Esophagus squamous epithelium (tissue), 5 donors: ENCODE measurements at regions not wholly inside any gene's neighbourhood (a gene's known extent, or its start where the extent isn't known, plus 50 kb on each side); places are given as distances from the start of the nearest gene placed in this dataset.

Source experiments
- DNase-seq: peaks from one replicate; lab custom pipeline; 2025; lab: John Stamatoyannopoulos, UW
- H3K27ac ChIP-seq, 4 donors: fragments of 200-600 bp; sonication (generic); one replicate each; pipeline ENCODE4 v1.5.1; 2016 to 2019; ENCODE audit warnings: mild to moderate bottlenecking in 1 of 4
- H3K27me3 ChIP-seq, 4 donors: fragments of 200-600 bp; sonication (generic); 1 replicate in 3 of 4; 2 replicates in 1 of 4; pipeline versions ENCODE4 v1.5.1 to v1.6.0; 2017 to 2021; ENCODE audit warnings: antibody characterized with exemption in 1 of 4
- H3K36me3 ChIP-seq, 3 donors: fragments of 200-600 bp; sonication (generic); one replicate each; pipeline ENCODE4 v1.5.1; 2016 to 2019
- H3K4me1 ChIP-seq, 3 donors: fragments of 200-600 bp; sonication (generic); one replicate each; pipeline ENCODE4 v1.5.1; 2017 to 2019
- H3K4me3 ChIP-seq, 4 donors: fragments of 200-600 bp; sonication (generic); 1 replicate in 3 of 4; 2 replicates in 1 of 4; pipeline ENCODE4 v1.5.1; 2016 to 2019; ENCODE audit warnings: mild to moderate bottlenecking in 2 of 4, moderate library complexity in 1 of 4
- H3K9me3 ChIP-seq, 3 donors: fragments of 200-600 bp; sonication (generic); one replicate each; pipeline ENCODE4 v1.5.1; 2016 to 2019
- POLR2A ChIP-seq, 4 donors: fragments of 450-650 bp; IDR thresholded peaks; one replicate each; pipeline ENCODE4 v1.6.1; 2017; ENCODE audit warnings: antibody characterized with exemption in 4 of 4, mild to moderate bottlenecking in 4 of 4, moderate library complexity in 3 of 4
- WGBS, 2 donors: methylation state at CpG; one replicate each; pipeline ENCODE4 v1.1.5; 2018; 5-methylcytosine and 5-hydroxymethylcytosine counted together
- intact Hi-C: fragments of 100-400 bp; cut with DNase I; formaldehyde crosslinking; loops from one replicate; pipeline ENCODE4 v1.15.0; 2022
- TF ChIP-seq, protein P1 (sequence below), 6 experiments: fragments of 450-650 bp in 4 of 6; fragments of 200-600 bp in 2 of 6; sonication (generic) in 2 of 6; IDR thresholded peaks; one replicate each; pipeline ENCODE4 v1.5.1; 2016 to 2019; ENCODE audit warnings: antibody characterized with exemption in 6 of 6, mild to moderate bottlenecking in 4 of 6, moderate library complexity in 4 of 6
- donor health status: DM: yes; HTN: yes; CAD: no.

DNA sequence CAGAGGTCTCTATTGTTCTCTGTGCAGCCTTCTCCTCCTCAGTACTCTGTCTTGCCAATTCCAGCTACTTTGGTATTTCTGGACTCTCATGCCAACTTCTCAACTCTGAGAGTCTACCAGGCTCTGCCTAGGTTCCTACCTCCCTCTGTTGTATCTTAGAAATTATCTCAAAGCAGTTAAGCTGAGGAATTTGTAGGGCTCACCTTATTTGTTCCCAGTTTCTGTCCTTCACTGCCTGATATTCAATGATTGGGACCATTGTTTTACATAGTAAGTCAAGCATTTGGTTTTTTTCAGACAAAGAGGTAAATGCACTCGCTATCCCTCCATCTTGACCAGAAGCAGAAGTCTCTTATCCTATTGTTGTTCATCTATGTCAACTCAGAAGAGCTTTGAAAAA lies 205.0 kb upstream of the PGR start:
- TF ChIP-seq POLR2A (IDR thresholded peaks at IDR 0.05) = no peak
- TF ChIP-seq, protein P1, sequence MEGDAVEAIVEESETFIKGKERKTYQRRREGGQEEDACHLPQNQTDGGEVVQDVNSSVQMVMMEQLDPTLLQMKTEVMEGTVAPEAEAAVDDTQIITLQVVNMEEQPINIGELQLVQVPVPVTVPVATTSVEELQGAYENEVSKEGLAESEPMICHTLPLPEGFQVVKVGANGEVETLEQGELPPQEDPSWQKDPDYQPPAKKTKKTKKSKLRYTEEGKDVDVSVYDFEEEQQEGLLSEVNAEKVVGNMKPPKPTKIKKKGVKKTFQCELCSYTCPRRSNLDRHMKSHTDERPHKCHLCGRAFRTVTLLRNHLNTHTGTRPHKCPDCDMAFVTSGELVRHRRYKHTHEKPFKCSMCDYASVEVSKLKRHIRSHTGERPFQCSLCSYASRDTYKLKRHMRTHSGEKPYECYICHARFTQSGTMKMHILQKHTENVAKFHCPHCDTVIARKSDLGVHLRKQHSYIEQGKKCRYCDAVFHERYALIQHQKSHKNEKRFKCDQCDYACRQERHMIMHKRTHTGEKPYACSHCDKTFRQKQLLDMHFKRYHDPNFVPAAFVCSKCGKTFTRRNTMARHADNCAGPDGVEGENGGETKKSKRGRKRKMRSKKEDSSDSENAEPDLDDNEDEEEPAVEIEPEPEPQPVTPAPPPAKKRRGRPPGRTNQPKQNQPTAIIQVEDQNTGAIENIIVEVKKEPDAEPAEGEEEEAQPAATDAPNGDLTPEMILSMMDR (IDR thresholded peaks at IDR 0.05) = no peak
- intact Hi-C loops = no loop called here
- 52 to 77% methylated on average over 1 of the region's 1 CpG for WGBS, 2 donors

DNA sequence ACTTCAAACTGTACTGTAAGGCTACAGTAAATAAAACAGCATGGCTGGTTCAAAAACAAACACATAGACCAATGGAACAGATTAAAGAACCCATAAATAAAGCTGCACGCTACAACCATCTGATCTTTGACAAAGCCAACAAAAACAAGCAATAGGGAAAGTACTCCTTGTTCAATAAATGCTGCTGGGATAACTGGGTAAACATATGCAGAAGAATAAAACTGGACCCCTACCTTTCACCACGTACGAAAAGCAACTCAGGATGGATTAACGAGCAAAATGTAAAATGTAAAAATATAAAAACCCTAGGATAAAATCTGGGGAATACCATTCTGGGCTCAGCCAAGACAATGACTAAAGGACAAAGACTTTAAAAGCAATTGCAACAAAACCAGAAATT lies 201.8 kb upstream of the PGR start:
- no peak for DNase-seq
- Histone ChIP-seq H3K27ac (no peak overlapping the region), H3K4me1 (no peaks in the 10 kb centered on the region), H3K9me3 (no peaks in the 10 kb centered on the region), H3K27me3 (no peaks in the 10 kb centered on the region), H3K4me3 (no peak overlapping the region), H3K36me3 (no peaks in the 10 kb centered on the region)
- WGBS, 2 donors = 40 to 62% methylated on average over 4 of the region's 4 CpGs
- intact Hi-C loops = no loop called here
- TF ChIP-seq, protein P1 (IDR thresholded peaks at IDR 0.05) = no peak
- no peak for TF ChIP-seq POLR2A (IDR thresholded peaks at IDR 0.05)

More for the DNA sequence above, 205.0 kb upstream of the PGR start:
- H3K27ac ChIP-seq = no peak overlapping the region
- no peaks in the 10 kb centered on the region for H3K9me3 ChIP-seq
- H3K4me3 ChIP-seq = no peak overlapping the region
- no peaks in the 10 kb centered on the region for H3K4me1 ChIP-seq
- H3K27me3 ChIP-seq = no peaks in the 10 kb centered on the region
- no peaks in the 10 kb centered on the region for H3K36me3 ChIP-seq
- no peak for DNase-seq

DNA sequence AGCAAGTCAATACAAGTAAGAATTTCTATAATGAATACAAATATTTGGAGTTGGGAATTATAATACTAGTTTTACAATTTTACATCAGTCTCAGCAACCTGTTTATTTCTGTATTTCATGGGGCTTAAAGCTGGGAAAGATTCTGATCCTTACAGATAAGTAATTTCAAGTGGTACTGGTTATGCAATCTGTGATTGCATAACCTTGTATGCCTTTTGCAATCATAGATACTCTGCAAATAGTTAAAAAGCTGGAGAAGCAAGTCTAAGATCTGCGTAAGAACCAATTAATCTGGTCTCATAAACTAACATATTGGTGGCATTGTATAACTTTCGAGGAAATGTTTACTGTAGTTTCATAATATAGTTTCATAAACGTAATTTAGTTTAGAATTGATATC lies 198.3 kb upstream of the PGR start:
- Histone ChIP-seq H3K27me3 (no peaks in the 10 kb centered on the region), H3K36me3 (no peaks in the 10 kb centered on the region), H3K27ac (no peak overlapping the region), H3K4me3 (no peak overlapping the region), H3K9me3 (no peaks in the 10 kb centered on the region), H3K4me1 (no peaks in the 10 kb centered on the region)
- intact Hi-C loops = no loop called here
- WGBS, 2 donors = 27 to 50% methylated on average over 3 of the region's 3 CpGs
- DNase-seq = no peak
- TF ChIP-seq, protein P1 (IDR thresholded peaks at IDR 0.05) = no peak
- no peak for TF ChIP-seq POLR2A (IDR thresholded peaks at IDR 0.05)

DNA sequence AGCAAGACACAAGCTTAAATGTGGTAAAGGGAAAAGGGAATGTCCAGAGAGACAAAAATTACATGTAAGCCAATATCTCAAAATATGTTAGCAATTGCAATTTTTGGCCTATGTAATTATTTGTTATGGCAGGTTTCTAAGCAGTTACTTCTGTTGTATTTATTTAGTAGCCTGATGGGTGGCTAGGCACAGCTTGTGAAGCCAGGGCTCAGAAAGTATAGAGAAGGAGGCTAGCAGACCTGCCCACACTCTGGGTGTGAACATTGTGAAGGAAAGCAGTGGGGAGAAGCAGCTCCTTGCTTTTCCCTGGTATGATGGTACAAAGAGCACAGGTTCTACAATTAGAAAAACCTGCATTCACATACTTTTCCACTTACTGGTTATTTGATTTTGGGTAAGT lies 196.5 kb upstream of the PGR start:
- no peaks in the 10 kb centered on the region for H3K4me1 ChIP-seq
- intact Hi-C loops = no loop called here

DNA sequence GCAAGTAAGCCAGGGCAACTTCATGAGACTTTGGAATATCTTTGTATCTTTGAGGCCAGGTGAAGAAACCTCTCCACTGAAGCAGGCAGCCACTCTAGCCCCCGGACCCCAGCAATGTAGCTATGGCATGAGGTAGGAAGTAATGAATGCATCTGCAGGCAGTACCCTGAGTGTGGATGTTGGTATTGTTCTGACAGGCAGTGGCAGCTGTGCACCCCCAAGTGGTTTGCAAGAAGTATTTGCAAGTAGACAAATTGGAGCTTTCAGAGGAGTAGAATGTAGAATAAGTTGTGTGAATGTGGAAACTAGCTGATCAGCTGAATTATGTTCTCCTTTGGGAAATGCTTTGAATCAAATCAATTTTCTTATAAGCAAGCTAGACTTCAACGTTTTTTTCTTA lies 194.4 kb upstream of the PGR start:
- whole genome bisulfite sequencing, 2 donors = 39% methylated on average over 1 to 2 of the region's 2 CpGs
- TF ChIP-seq POLR2A (IDR thresholded peaks at IDR 0.05) = no peak
- TF ChIP-seq, protein P1 (IDR thresholded peaks at IDR 0.05) = no peak
- intact Hi-C loops = no loop called here

More for the DNA sequence above, 196.5 kb upstream of the PGR start:
- Histone ChIP-seq H3K27me3 (no peaks in the 10 kb centered on the region), H3K27ac (no peak overlapping the region), H3K36me3 (no peaks in the 10 kb centered on the region), H3K4me3 (no peak overlapping the region), H3K9me3 (no peaks in the 10 kb centered on the region)
- DNase-seq = no peak
- TF ChIP-seq, protein P1 (IDR thresholded peaks at IDR 0.05) = no peak
- no peak for TF ChIP-seq POLR2A (IDR thresholded peaks at IDR 0.05)

More for the DNA sequence above, 194.4 kb upstream of the PGR start:
- Histone ChIP-seq H3K36me3 (no peaks in the 10 kb centered on the region), H3K27me3 (no peaks in the 10 kb centered on the region), H3K9me3 (no peaks in the 10 kb centered on the region), H3K27ac (no peak overlapping the region), H3K4me1 (no peaks in the 10 kb centered on the region), H3K4me3 (no peak overlapping the region)
- DNase-seq = no peak
